ENCODE measurements at regions not wholly inside any gene's neighbourhood (a gene's known extent, or its start where the extent isn't known, plus 50 kb on each side); places are given as distances from the start of the nearest gene placed in this dataset.

- Histone ChIP-seq H3K79me2 (ENCODE audit: insufficient read depth, low read depth) (no peaks in the 10 kb centered on the region), H4K20me1 (ENCODE audit: insufficient read depth) (no peaks in the 10 kb centered on the region), H3K27ac (no peak overlapping the region), H3K9ac (no peak overlapping the region), H2AFZ (ENCODE audit: low read depth) (no peak overlapping the region), H3K36me3 (ENCODE audit: insufficient read depth) (no peaks in the 10 kb centered on the region), H3K4me2 (no peak overlapping the region), H3K27me3 (ENCODE audit: insufficient read depth, low read depth) (no peaks in the 10 kb centered on the region), H3K4me1 (ENCODE audit: low read depth, poor library complexity, severe bottlenecking) (no peaks in the 10 kb centered on the region), H3K4me3 (IDR thresholded peaks at IDR 0.05; ENCODE audit: insufficient read depth, low read depth, low read length) (no peak overlapping the region)
- TF ChIP-seq CTCF (conservative IDR thresholded peaks at IDR 0.05; ENCODE audit: low read depth, low read length): no peak
Measured at GRCh38 chr2:117500721-117501120, 313.8 kb upstream of the DDX18 start.

- no peak overlapping the region for H2AFZ ChIP-seq (ENCODE audit: low read depth)
- no peaks in the 10 kb centered on the region for H3K4me1 ChIP-seq (ENCODE audit: low read depth, poor library complexity, severe bottlenecking)
- no peaks in the 10 kb centered on the region for H3K36me3 ChIP-seq (ENCODE audit: insufficient read depth)
- no peaks in the 10 kb centered on the region for H3K79me2 ChIP-seq (ENCODE audit: insufficient read depth, low read depth)
- no peak overlapping the region for H3K27ac ChIP-seq
- no peak for TF ChIP-seq CTCF (conservative IDR thresholded peaks at IDR 0.05; ENCODE audit: low read depth, low read length)
- no peak overlapping the region for H3K9ac ChIP-seq
- H3K27me3 ChIP-seq (ENCODE audit: insufficient read depth, low read depth): no peaks in the 10 kb centered on the region
- no peak overlapping the region for H3K4me3 ChIP-seq (IDR thresholded peaks at IDR 0.05; ENCODE audit: insufficient read depth, low read depth, low read length)
- H3K4me2 ChIP-seq: no peak overlapping the region
- no peaks in the 10 kb centered on the region for H4K20me1 ChIP-seq (ENCODE audit: insufficient read depth)
Measured at GRCh38 chr2:117502121-117502520, 312.4 kb upstream of the DDX18 start.

GRCh38 chr2:117512307-117512706, 302.2 kb upstream of the DDX18 start:
- no peak overlapping the region for H3K4me3 ChIP-seq (IDR thresholded peaks at IDR 0.05; ENCODE audit: insufficient read depth, low read depth, low read length)
- no peaks in the 10 kb centered on the region for H3K36me3 ChIP-seq (ENCODE audit: insufficient read depth)
- no peak for TF ChIP-seq CTCF (conservative IDR thresholded peaks at IDR 0.05; ENCODE audit: low read depth, low read length)
- H3K27ac ChIP-seq: no peak overlapping the region
- H3K79me2 ChIP-seq (ENCODE audit: insufficient read depth, low read depth): no peaks in the 10 kb centered on the region
- no peaks in the 10 kb centered on the region for H3K27me3 ChIP-seq (ENCODE audit: insufficient read depth, low read depth)
- no peaks in the 10 kb centered on the region for H3K4me1 ChIP-seq (ENCODE audit: low read depth, poor library complexity, severe bottlenecking)
- no peaks in the 10 kb centered on the region for H4K20me1 ChIP-seq (ENCODE audit: insufficient read depth)
- no peak overlapping the region for H3K9ac ChIP-seq
- no peak overlapping the region for H2AFZ ChIP-seq (ENCODE audit: low read depth)
- no peak overlapping the region for H3K4me2 ChIP-seq

GRCh38 chr2:117514371-117514770, 300.1 kb upstream of the DDX18 start:
- Histone ChIP-seq H4K20me1 (ENCODE audit: insufficient read depth) (no peaks in the 10 kb centered on the region), H3K4me2 (no peak overlapping the region), H3K4me1 (ENCODE audit: low read depth, poor library complexity, severe bottlenecking) (no peaks in the 10 kb centered on the region), H3K79me2 (ENCODE audit: insufficient read depth, low read depth) (no peaks in the 10 kb centered on the region), H3K27me3 (ENCODE audit: insufficient read depth, low read depth) (no peaks in the 10 kb centered on the region), H3K27ac (no peak overlapping the region), H3K36me3 (ENCODE audit: insufficient read depth) (no peaks in the 10 kb centered on the region), H2AFZ (ENCODE audit: low read depth) (no peak overlapping the region), H3K9ac (no peak overlapping the region), H3K4me3 (IDR thresholded peaks at IDR 0.05; ENCODE audit: insufficient read depth, low read depth, low read length) (no peak overlapping the region)
- TF ChIP-seq CTCF (conservative IDR thresholded peaks at IDR 0.05; ENCODE audit: low read depth, low read length): no peak

- Histone ChIP-seq H3K36me3 (ENCODE audit: insufficient read depth) (no peaks in the 10 kb centered on the region), H3K9ac (no peak overlapping the region), H3K4me1 (ENCODE audit: low read depth, poor library complexity, severe bottlenecking) (no peaks in the 10 kb centered on the region), H3K79me2 (ENCODE audit: insufficient read depth, low read depth) (no peaks in the 10 kb centered on the region), H4K20me1 (ENCODE audit: insufficient read depth) (no peaks in the 10 kb centered on the region), H3K27me3 (ENCODE audit: insufficient read depth, low read depth) (no peaks in the 10 kb centered on the region), H3K27ac (no peak overlapping the region), H2AFZ (ENCODE audit: low read depth) (no peak overlapping the region), H3K4me2 (no peak overlapping the region), H3K4me3 (IDR thresholded peaks at IDR 0.05; ENCODE audit: insufficient read depth, low read depth, low read length) (no peak overlapping the region)
- no peak for TF ChIP-seq CTCF (conservative IDR thresholded peaks at IDR 0.05; ENCODE audit: low read depth, low read length)
Measured at GRCh38 chr2:117519238-117519637, 295.3 kb upstream of the DDX18 start.
